ENCODE measurements at regions not wholly inside any gene's neighbourhood (a gene's known extent, or its start where the extent isn't known, plus 50 kb on each side); places are given as distances from the start of the nearest gene placed in this dataset.

GRCh38 chr15:55044162-55044561, 152.6 kb downstream of the RSL24D1 start:
- H3K4me1 ChIP-seq (ENCODE audit: control insufficient read depth in 2 of 2, insufficient read depth in 2 of 2, low read length in 2 of 2), result no peaks in the 10 kb centered on the region
- H3K27ac ChIP-seq (ENCODE audit: low read depth in 1 of 2, low read length in 1 of 2), result no peak overlapping the region
- 92% methylated on average over 2 of the region's 2 CpGs for WGBS
- no peaks in the 10 kb centered on the region for H3K36me3 ChIP-seq (ENCODE audit: control insufficient read depth in 2 of 2, insufficient read depth in 2 of 2, low read length in 1 of 2)
- H3K4me3 ChIP-seq (ENCODE audit: low read length in 2 of 2), result no peak overlapping the region
- no peak for DNase-seq (ENCODE audit: low read depth in 6 of 9, low spot score in 9 of 9)
- no peaks in the 10 kb centered on the region for H3K9me3 ChIP-seq (ENCODE audit: control insufficient read depth in 2 of 2, insufficient read depth in 1 of 2, low read length in 1 of 2)
- no peaks in the 10 kb centered on the region for H3K27me3 ChIP-seq (ENCODE audit: control insufficient read depth in 2 of 2, insufficient read depth in 1 of 2, low read length in 1 of 2)

- no peak overlapping the region for H3K27ac ChIP-seq (ENCODE audit: low read depth in 1 of 2, low read length in 1 of 2)
- H3K4me3 ChIP-seq (ENCODE audit: low read length in 2 of 2), result no peak overlapping the region
- H3K36me3 ChIP-seq (ENCODE audit: control insufficient read depth in 2 of 2, insufficient read depth in 2 of 2, low read length in 1 of 2), result no peaks in the 10 kb centered on the region
- no peaks in the 10 kb centered on the region for H3K4me1 ChIP-seq (ENCODE audit: control insufficient read depth in 2 of 2, insufficient read depth in 2 of 2, low read length in 2 of 2)
- H3K9me3 ChIP-seq (ENCODE audit: control insufficient read depth in 2 of 2, insufficient read depth in 1 of 2, low read length in 1 of 2), result no peaks in the 10 kb centered on the region
- H3K27me3 ChIP-seq (ENCODE audit: control insufficient read depth in 2 of 2, insufficient read depth in 1 of 2, low read length in 1 of 2), result no peaks in the 10 kb centered on the region
- 24% methylated on average over 1 of the region's 1 CpG for WGBS
- no peak for DNase-seq (ENCODE audit: low read depth in 6 of 9, low spot score in 9 of 9)
These were observed 159.7 kb downstream of the RSL24D1 start for GRCh38 chr15:55037071-55037470.

GRCh38 chr15:55035749-55036148, 161.0 kb downstream of the RSL24D1 start:
- no peak overlapping the region for H3K27ac ChIP-seq (ENCODE audit: low read depth in 1 of 2, low read length in 1 of 2)
- no peaks in the 10 kb centered on the region for H3K27me3 ChIP-seq (ENCODE audit: control insufficient read depth in 2 of 2, insufficient read depth in 1 of 2, low read length in 1 of 2)
- no peaks in the 10 kb centered on the region for H3K9me3 ChIP-seq (ENCODE audit: control insufficient read depth in 2 of 2, insufficient read depth in 1 of 2, low read length in 1 of 2)
- 95% methylated on average over 2 of the region's 2 CpGs for WGBS
- DNase-seq (ENCODE audit: low read depth in 6 of 9, low spot score in 9 of 9), result no peak
- no peaks in the 10 kb centered on the region for H3K36me3 ChIP-seq (ENCODE audit: control insufficient read depth in 2 of 2, insufficient read depth in 2 of 2, low read length in 1 of 2)
- H3K4me1 ChIP-seq (ENCODE audit: control insufficient read depth in 2 of 2, insufficient read depth in 2 of 2, low read length in 2 of 2), result no peaks in the 10 kb centered on the region
- no peak overlapping the region for H3K4me3 ChIP-seq (ENCODE audit: low read length in 2 of 2)

GRCh38 chr15:55033574-55033973, 163.2 kb downstream of the RSL24D1 start:
- Histone ChIP-seq H3K27ac (ENCODE audit: low read depth in 1 of 2, low read length in 1 of 2) (no peak overlapping the region), H3K4me3 (ENCODE audit: low read length in 2 of 2) (no peak overlapping the region)
- WGBS, result 99% methylated on average over 2 of the region's 2 CpGs

GRCh38 chr15:55031727-55032126, 165.0 kb downstream of the RSL24D1 start:
- DNase-seq (ENCODE audit: low read depth in 6 of 9, low spot score in 9 of 9), result no peak
- 56% methylated on average over 5 of the region's 5 CpGs for WGBS
- Histone ChIP-seq H3K36me3 (ENCODE audit: control insufficient read depth in 2 of 2, insufficient read depth in 2 of 2, low read length in 1 of 2) (no peaks in the 10 kb centered on the region), H3K9me3 (ENCODE audit: control insufficient read depth in 2 of 2, insufficient read depth in 1 of 2, low read length in 1 of 2) (no peaks in the 10 kb centered on the region), H3K4me3 (ENCODE audit: low read length in 2 of 2) (no peak overlapping the region), H3K27me3 (ENCODE audit: control insufficient read depth in 2 of 2, insufficient read depth in 1 of 2, low read length in 1 of 2) (no peaks in the 10 kb centered on the region), H3K27ac (ENCODE audit: low read depth in 1 of 2, low read length in 1 of 2) (no peak overlapping the region), H3K4me1 (ENCODE audit: control insufficient read depth in 2 of 2, insufficient read depth in 2 of 2, low read length in 2 of 2) (no peaks in the 10 kb centered on the region)

More at GRCh38 chr15:55033574-55033973, 163.2 kb downstream of the RSL24D1 start:
- no peaks in the 10 kb centered on the region for H3K27me3 ChIP-seq (ENCODE audit: control insufficient read depth in 2 of 2, insufficient read depth in 1 of 2, low read length in 1 of 2)
- H3K9me3 ChIP-seq (ENCODE audit: control insufficient read depth in 2 of 2, insufficient read depth in 1 of 2, low read length in 1 of 2), result no peaks in the 10 kb centered on the region
- no peaks in the 10 kb centered on the region for H3K4me1 ChIP-seq (ENCODE audit: control insufficient read depth in 2 of 2, insufficient read depth in 2 of 2, low read length in 2 of 2)
- H3K36me3 ChIP-seq (ENCODE audit: control insufficient read depth in 2 of 2, insufficient read depth in 2 of 2, low read length in 1 of 2), result no peaks in the 10 kb centered on the region
- no peak for DNase-seq (ENCODE audit: low read depth in 6 of 9, low spot score in 9 of 9)

- no peak for DNase-seq (ENCODE audit: low read depth in 6 of 9, low spot score in 9 of 9)
- Histone ChIP-seq H3K27ac (ENCODE audit: low read depth in 1 of 2, low read length in 1 of 2) (no peak overlapping the region), H3K27me3 (ENCODE audit: control insufficient read depth in 2 of 2, insufficient read depth in 1 of 2, low read length in 1 of 2) (no peaks in the 10 kb centered on the region), H3K4me3 (ENCODE audit: low read length in 2 of 2) (no peak overlapping the region), H3K36me3 (ENCODE audit: control insufficient read depth in 2 of 2, insufficient read depth in 2 of 2, low read length in 1 of 2) (no peaks in the 10 kb centered on the region), H3K9me3 (ENCODE audit: control insufficient read depth in 2 of 2, insufficient read depth in 1 of 2, low read length in 1 of 2) (no peaks in the 10 kb centered on the region), H3K4me1 (ENCODE audit: control insufficient read depth in 2 of 2, insufficient read depth in 2 of 2, low read length in 2 of 2) (no peaks in the 10 kb centered on the region)
- 97% methylated on average over 1 of the region's 1 CpG for WGBS
These were observed 170.4 kb downstream of the RSL24D1 start for GRCh38 chr15:55026381-55026780.

- DNase-seq (ENCODE audit: low read depth in 6 of 9, low spot score in 9 of 9), result no peak
- Histone ChIP-seq H3K36me3 (ENCODE audit: control insufficient read depth in 2 of 2, insufficient read depth in 2 of 2, low read length in 1 of 2) (no peaks in the 10 kb centered on the region), H3K4me1 (ENCODE audit: control insufficient read depth in 2 of 2, insufficient read depth in 2 of 2, low read length in 2 of 2) (no peaks in the 10 kb centered on the region), H3K27ac (ENCODE audit: low read depth in 1 of 2, low read length in 1 of 2) (no peak overlapping the region), H3K27me3 (ENCODE audit: control insufficient read depth in 2 of 2, insufficient read depth in 1 of 2, low read length in 1 of 2) (no peaks in the 10 kb centered on the region), H3K9me3 (ENCODE audit: control insufficient read depth in 2 of 2, insufficient read depth in 1 of 2, low read length in 1 of 2) (no peaks in the 10 kb centered on the region), H3K4me3 (ENCODE audit: low read length in 2 of 2) (no peak overlapping the region)
These were observed 179.1 kb downstream of the RSL24D1 start for GRCh38 chr15:55017635-55018034.

GRCh38 chr15:55016225-55016624, 180.5 kb downstream of the RSL24D1 start:
- H3K9me3 ChIP-seq (ENCODE audit: control insufficient read depth in 2 of 2, insufficient read depth in 1 of 2, low read length in 1 of 2), result no peaks in the 10 kb centered on the region
- no peaks in the 10 kb centered on the region for H3K4me1 ChIP-seq (ENCODE audit: control insufficient read depth in 2 of 2, insufficient read depth in 2 of 2, low read length in 2 of 2)
- no peaks in the 10 kb centered on the region for H3K36me3 ChIP-seq (ENCODE audit: control insufficient read depth in 2 of 2, insufficient read depth in 2 of 2, low read length in 1 of 2)
- no peak overlapping the region for H3K4me3 ChIP-seq (ENCODE audit: low read length in 2 of 2)
- WGBS, result 95% methylated on average over 7 of the region's 7 CpGs
- no peak overlapping the region for H3K27ac ChIP-seq (ENCODE audit: low read depth in 1 of 2, low read length in 1 of 2)
- DNase-seq (ENCODE audit: low read depth in 6 of 9, low spot score in 9 of 9), result no peak
- no peaks in the 10 kb centered on the region for H3K27me3 ChIP-seq (ENCODE audit: control insufficient read depth in 2 of 2, insufficient read depth in 1 of 2, low read length in 1 of 2)

GRCh38 chr15:55015093-55015445, 181.7 kb downstream of the RSL24D1 start:
- H3K9me3 ChIP-seq (ENCODE audit: control insufficient read depth in 2 of 2, insufficient read depth in 1 of 2, low read length in 1 of 2), result no peaks in the 10 kb centered on the region
- no peaks in the 10 kb centered on the region for H3K36me3 ChIP-seq (ENCODE audit: control insufficient read depth in 2 of 2, insufficient read depth in 2 of 2, low read length in 1 of 2)
- H3K27ac ChIP-seq (ENCODE audit: low read depth in 1 of 2, low read length in 1 of 2), result no peak overlapping the region
- no peak overlapping the region for H3K4me3 ChIP-seq (ENCODE audit: low read length in 2 of 2)
- H3K27me3 ChIP-seq (ENCODE audit: control insufficient read depth in 2 of 2, insufficient read depth in 1 of 2, low read length in 1 of 2), result no peaks in the 10 kb centered on the region
- 93% methylated on average over 3 of the region's 3 CpGs for WGBS
- no peak for DNase-seq (ENCODE audit: low read depth in 6 of 9, low spot score in 9 of 9)
- H3K4me1 ChIP-seq (ENCODE audit: control insufficient read depth in 2 of 2, insufficient read depth in 2 of 2, low read length in 2 of 2), result no peaks in the 10 kb centered on the region
